ENCODE measurements at regions not wholly inside any gene's neighbourhood (a gene's known extent, or its start where the extent isn't known, plus 50 kb on each side); places are given as distances from the start of the nearest gene placed in this dataset.
A peak's percentile ranks its signal among the peaks of the same experiment; 100 is the strongest.
"Not testable (repeated sequence)": the region's sequence is repeated elsewhere in the genome, so short reads cannot be mapped to it uniquely, and the experiment has no call there.

DNA sequence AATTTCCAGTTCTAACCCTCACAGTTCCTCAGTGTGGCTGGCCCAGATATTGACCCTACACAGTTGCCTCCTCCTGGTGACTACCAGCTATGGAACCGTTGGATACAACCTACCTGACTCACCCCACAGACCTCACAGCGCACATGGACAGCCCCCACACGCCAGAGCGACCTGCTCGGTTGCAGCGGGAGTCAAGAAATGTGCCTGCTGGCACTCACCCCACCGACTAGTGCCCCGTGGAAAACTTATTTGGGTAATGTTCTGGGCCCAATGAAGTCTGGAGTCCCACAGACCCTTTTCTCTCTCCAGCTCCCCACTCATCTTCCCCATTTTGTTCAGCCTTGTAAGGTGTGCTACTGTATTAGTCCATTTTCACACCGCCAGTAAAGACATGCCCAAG, 2770.8 kb downstream of the RPIA start:
- H3K27me3 ChIP-seq (ENCODE audit: control insufficient read depth in 3 of 3, insufficient read depth in 3 of 3, low read length in 3 of 3) = not testable (repeated sequence)

DNA sequence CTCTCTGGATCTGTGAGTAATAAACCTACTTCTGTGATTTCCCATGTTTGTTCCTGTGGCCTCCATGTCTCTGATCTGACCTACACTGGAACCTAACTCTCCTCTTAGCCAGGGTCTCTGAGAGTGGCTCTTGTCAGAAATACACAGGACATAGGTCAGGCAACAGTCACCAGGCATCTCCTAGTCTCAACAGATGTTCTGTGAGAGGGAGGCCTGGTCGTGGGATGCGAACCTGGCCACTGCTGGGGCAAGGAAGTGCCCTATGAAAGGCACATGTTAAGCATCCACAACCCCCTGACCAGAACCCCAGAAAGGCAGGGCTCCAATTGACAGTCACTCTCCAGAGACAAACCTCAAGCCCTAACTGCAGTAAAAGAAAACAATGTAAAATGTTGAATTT, 2771.5 kb downstream of the RPIA start:
- H3K27ac ChIP-seq (ENCODE audit: low read depth, low read length); H3K27me3 ChIP-seq (ENCODE audit: control insufficient read depth in 3 of 3, insufficient read depth in 3 of 3, low read length in 3 of 3); H3K9ac ChIP-seq (ENCODE audit: low read depth in 1 of 3, low read length in 3 of 3); H3K36me3 ChIP-seq (ENCODE audit: control insufficient read depth in 3 of 3, insufficient read depth in 3 of 3, low read length in 3 of 3); H3K9me3 ChIP-seq (ENCODE audit: control insufficient read depth in 3 of 3, low read length in 3 of 3); H3K4me1 ChIP-seq (ENCODE audit: control insufficient read depth in 3 of 3, insufficient read depth in 3 of 3, low read length in 3 of 3); H3K4me3 ChIP-seq (ENCODE audit: low read length in 3 of 3): not testable (repeated sequence)

More for the DNA sequence above, 2770.8 kb downstream of the RPIA start:
- H3K27ac ChIP-seq (ENCODE audit: low read depth, low read length); H3K36me3 ChIP-seq (ENCODE audit: control insufficient read depth in 3 of 3, insufficient read depth in 3 of 3, low read length in 3 of 3); H3K9me3 ChIP-seq (ENCODE audit: control insufficient read depth in 3 of 3, low read length in 3 of 3); H3K4me1 ChIP-seq (ENCODE audit: control insufficient read depth in 3 of 3, insufficient read depth in 3 of 3, low read length in 3 of 3); H3K4me3 ChIP-seq (ENCODE audit: low read length in 3 of 3); H3K9ac ChIP-seq (ENCODE audit: low read depth in 1 of 3, low read length in 3 of 3): not testable (repeated sequence)

GRCh38 chr2:91466780-91467363, 2775.4 kb downstream of the RPIA start:
- not testable (repeated sequence) for H3K9me3 ChIP-seq (ENCODE audit: control insufficient read depth in 3 of 3, low read length in 3 of 3); H3K4me1 ChIP-seq (ENCODE audit: control insufficient read depth in 3 of 3, insufficient read depth in 3 of 3, low read length in 3 of 3); H3K36me3 ChIP-seq (ENCODE audit: control insufficient read depth in 3 of 3, insufficient read depth in 3 of 3, low read length in 3 of 3); H3K4me3 ChIP-seq (ENCODE audit: low read length in 3 of 3); H3K9ac ChIP-seq (ENCODE audit: low read depth in 1 of 3, low read length in 3 of 3); H3K27ac ChIP-seq (ENCODE audit: low read depth, low read length); H3K27me3 ChIP-seq (ENCODE audit: control insufficient read depth in 3 of 3, insufficient read depth in 3 of 3, low read length in 3 of 3)

- not testable (repeated sequence) for H3K27ac ChIP-seq (ENCODE audit: low read depth, low read length); H3K9me3 ChIP-seq (ENCODE audit: control insufficient read depth in 3 of 3, low read length in 3 of 3); H3K36me3 ChIP-seq (ENCODE audit: control insufficient read depth in 3 of 3, insufficient read depth in 3 of 3, low read length in 3 of 3); H3K4me1 ChIP-seq (ENCODE audit: control insufficient read depth in 3 of 3, insufficient read depth in 3 of 3, low read length in 3 of 3); H3K9ac ChIP-seq (ENCODE audit: low read depth in 1 of 3, low read length in 3 of 3); H3K4me3 ChIP-seq (ENCODE audit: low read length in 3 of 3)
- H3K27me3 ChIP-seq (ENCODE audit: control insufficient read depth in 3 of 3, insufficient read depth in 3 of 3, low read length in 3 of 3) = peaks cover 6 to 12% (median 7%) of the 10 kb centered on the region in 3 donors
Measured at GRCh38 chr2:91476244-91476935, 2784.9 kb downstream of the RPIA start.

- not testable (repeated sequence) for H3K9me3 ChIP-seq (ENCODE audit: control insufficient read depth in 3 of 3, low read length in 3 of 3); H3K36me3 ChIP-seq (ENCODE audit: control insufficient read depth in 3 of 3, insufficient read depth in 3 of 3, low read length in 3 of 3); H3K4me1 ChIP-seq (ENCODE audit: control insufficient read depth in 3 of 3, insufficient read depth in 3 of 3, low read length in 3 of 3); H3K27ac ChIP-seq (ENCODE audit: low read depth, low read length); H3K4me3 ChIP-seq (ENCODE audit: low read length in 3 of 3); H3K9ac ChIP-seq (ENCODE audit: low read depth in 1 of 3, low read length in 3 of 3)
- peaks cover 6 to 12% (median 9%) of the 10 kb centered on the region in 3 donors for H3K27me3 ChIP-seq (ENCODE audit: control insufficient read depth in 3 of 3, insufficient read depth in 3 of 3, low read length in 3 of 3)
Measured at GRCh38 chr2:91476936-91477246, 2785.4 kb downstream of the RPIA start.

DNA sequence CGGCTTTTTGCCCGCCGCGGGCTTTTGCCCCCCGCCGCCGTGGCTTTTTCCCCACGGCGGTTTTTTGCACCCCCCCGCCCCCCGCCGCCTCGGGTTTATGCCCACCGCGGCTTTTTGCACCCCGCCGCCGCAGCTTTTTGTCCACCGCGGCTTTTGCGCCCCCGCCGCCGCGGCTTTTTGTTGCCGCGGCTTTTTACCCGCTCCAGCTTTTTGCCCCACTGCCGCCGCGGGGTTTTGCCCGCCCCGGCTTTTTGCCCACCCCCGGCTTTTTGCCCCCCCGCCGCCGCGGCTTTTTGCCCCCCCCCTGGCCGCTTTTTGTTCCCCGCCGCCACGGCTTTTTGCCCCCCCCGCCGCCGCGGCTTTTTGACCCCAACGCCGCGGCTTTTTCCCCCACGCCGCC, 2785.8 kb downstream of the RPIA start:
- H3K27ac ChIP-seq (ENCODE audit: low read depth, low read length); H3K9ac ChIP-seq (ENCODE audit: low read depth in 1 of 3, low read length in 3 of 3); H3K9me3 ChIP-seq (ENCODE audit: control insufficient read depth in 3 of 3, low read length in 3 of 3); H3K4me1 ChIP-seq (ENCODE audit: control insufficient read depth in 3 of 3, insufficient read depth in 3 of 3, low read length in 3 of 3); H3K4me3 ChIP-seq (ENCODE audit: low read length in 3 of 3); H3K36me3 ChIP-seq (ENCODE audit: control insufficient read depth in 3 of 3, insufficient read depth in 3 of 3, low read length in 3 of 3): not testable (repeated sequence)
- peaks cover 6 to 12% (median 6%) of the 10 kb centered on the region in 3 donors for H3K27me3 ChIP-seq (ENCODE audit: control insufficient read depth in 3 of 3, insufficient read depth in 3 of 3, low read length in 3 of 3)

GRCh38 chr2:91477731-91478672, 2786.5 kb downstream of the RPIA start:
- Histone ChIP-seq H3K9ac (ENCODE audit: low read depth in 1 of 3, low read length in 3 of 3) (peak overlapping the region in 1 of 3 donors; percentile 33), H3K27me3 (ENCODE audit: control insufficient read depth in 3 of 3, insufficient read depth in 3 of 3, low read length in 3 of 3) (peaks cover 6 to 12% (median 6%) of the 10 kb centered on the region in 3 donors), H3K27ac (ENCODE audit: low read depth, low read length) (no peak overlapping the region), H3K4me3 (ENCODE audit: low read length in 3 of 3) (peak overlapping the region in 1 of 3 donors; percentile 36), H3K9me3 (ENCODE audit: control insufficient read depth in 3 of 3, low read length in 3 of 3) (no peaks in the 10 kb centered on the region), H3K36me3 (ENCODE audit: control insufficient read depth in 3 of 3, insufficient read depth in 3 of 3, low read length in 3 of 3) (no peaks in the 10 kb centered on the region), H3K4me1 (ENCODE audit: control insufficient read depth in 3 of 3, insufficient read depth in 3 of 3, low read length in 3 of 3) (peaks cover 0 to 4% (median 0%) of the 10 kb centered on the region in 3 donors)

- H3K27me3 ChIP-seq (ENCODE audit: control insufficient read depth in 3 of 3, insufficient read depth in 3 of 3, low read length in 3 of 3) = peaks cover 6 to 12% (median 6%) of the 10 kb centered on the region in 3 donors
- H3K4me3 ChIP-seq (ENCODE audit: low read length in 3 of 3); H3K27ac ChIP-seq (ENCODE audit: low read depth, low read length); H3K9me3 ChIP-seq (ENCODE audit: control insufficient read depth in 3 of 3, low read length in 3 of 3); H3K9ac ChIP-seq (ENCODE audit: low read depth in 1 of 3, low read length in 3 of 3); H3K36me3 ChIP-seq (ENCODE audit: control insufficient read depth in 3 of 3, insufficient read depth in 3 of 3, low read length in 3 of 3); H3K4me1 ChIP-seq (ENCODE audit: control insufficient read depth in 3 of 3, insufficient read depth in 3 of 3, low read length in 3 of 3): not testable (repeated sequence)
Measured at GRCh38 chr2:91478851-91479718, 2787.6 kb downstream of the RPIA start.

DNA sequence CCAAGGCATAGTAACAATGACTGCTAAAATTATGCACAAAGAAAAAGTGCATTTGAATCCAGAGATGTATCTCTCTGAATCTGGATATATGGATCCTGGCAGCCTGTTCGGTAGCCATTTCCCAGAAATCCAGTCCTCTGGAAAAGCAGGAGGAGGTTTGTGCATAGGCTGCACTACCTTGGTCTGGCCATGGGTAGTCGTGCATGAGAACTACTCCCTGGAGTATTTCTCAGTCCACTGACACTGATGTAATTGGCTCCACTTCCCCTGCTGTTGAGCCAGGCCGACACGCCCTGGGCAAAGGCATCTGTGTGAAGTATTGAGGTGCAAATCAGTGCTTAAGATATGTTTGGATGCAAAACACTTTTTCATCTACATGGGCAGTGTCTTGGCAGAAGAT, 2793.8 kb downstream of the RPIA start:
- not testable (repeated sequence) for H3K36me3 ChIP-seq (ENCODE audit: control insufficient read depth in 3 of 3, insufficient read depth in 3 of 3, low read length in 3 of 3); H3K4me1 ChIP-seq (ENCODE audit: control insufficient read depth in 3 of 3, insufficient read depth in 3 of 3, low read length in 3 of 3); H3K27ac ChIP-seq (ENCODE audit: low read depth, low read length); H3K27me3 ChIP-seq (ENCODE audit: control insufficient read depth in 3 of 3, insufficient read depth in 3 of 3, low read length in 3 of 3); H3K9me3 ChIP-seq (ENCODE audit: control insufficient read depth in 3 of 3, low read length in 3 of 3); H3K9ac ChIP-seq (ENCODE audit: low read depth in 1 of 3, low read length in 3 of 3); H3K4me3 ChIP-seq (ENCODE audit: low read length in 3 of 3)
